SU-DHL-6 (cell line): ENCODE measurements at regions not wholly inside any gene's neighbourhood (a gene's known extent, or its start where the extent isn't known, plus 50 kb on each side); places are given as distances from the start of the nearest gene placed in this dataset.

Experiments
- EZH2phosphoT487 ChIP-seq: fragments of 200-600 bp; sonication (generic), shearing (Covaris generic); conservative IDR thresholded peaks from 2 replicates; pipeline ENCODE4 v1.6.1; 2018; ENCODE audit warnings: mild to moderate bottlenecking, antibody characterized with exemption, low read length, moderate library complexity, mixed read lengths
- TF ChIP-seq, protein P1 (sequence below): fragments of 200-600 bp; sonication (generic); IDR thresholded peaks from one replicate; pipeline ENCODE4 v1.5.1; 2017; ENCODE audit warnings: antibody characterized with exemption, mild to moderate bottlenecking, low read length, moderate library complexity; ENCODE audit not compliant: insufficient read depth, poor library complexity, severe bottlenecking

DNA sequence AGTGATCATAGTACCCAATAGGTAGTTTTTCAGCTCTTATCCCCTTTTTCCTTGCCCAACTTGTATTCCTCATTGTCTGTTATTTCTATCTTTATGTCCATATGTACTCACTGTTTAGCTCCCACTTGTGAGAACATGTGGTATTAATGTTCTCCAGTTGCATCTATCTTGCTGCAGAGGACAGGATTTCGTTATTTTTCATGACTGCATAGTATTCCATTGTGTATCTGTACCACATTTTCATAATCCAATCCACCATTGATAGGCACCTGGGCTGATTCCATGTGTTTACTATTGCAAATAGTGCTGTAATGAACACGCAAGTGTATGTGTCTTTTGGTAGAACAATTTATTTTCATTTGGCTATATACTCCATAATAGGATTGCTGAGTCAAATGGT is 819.5 kb upstream of the ADGRB3 start:
- TF ChIP-seq, protein P1, sequence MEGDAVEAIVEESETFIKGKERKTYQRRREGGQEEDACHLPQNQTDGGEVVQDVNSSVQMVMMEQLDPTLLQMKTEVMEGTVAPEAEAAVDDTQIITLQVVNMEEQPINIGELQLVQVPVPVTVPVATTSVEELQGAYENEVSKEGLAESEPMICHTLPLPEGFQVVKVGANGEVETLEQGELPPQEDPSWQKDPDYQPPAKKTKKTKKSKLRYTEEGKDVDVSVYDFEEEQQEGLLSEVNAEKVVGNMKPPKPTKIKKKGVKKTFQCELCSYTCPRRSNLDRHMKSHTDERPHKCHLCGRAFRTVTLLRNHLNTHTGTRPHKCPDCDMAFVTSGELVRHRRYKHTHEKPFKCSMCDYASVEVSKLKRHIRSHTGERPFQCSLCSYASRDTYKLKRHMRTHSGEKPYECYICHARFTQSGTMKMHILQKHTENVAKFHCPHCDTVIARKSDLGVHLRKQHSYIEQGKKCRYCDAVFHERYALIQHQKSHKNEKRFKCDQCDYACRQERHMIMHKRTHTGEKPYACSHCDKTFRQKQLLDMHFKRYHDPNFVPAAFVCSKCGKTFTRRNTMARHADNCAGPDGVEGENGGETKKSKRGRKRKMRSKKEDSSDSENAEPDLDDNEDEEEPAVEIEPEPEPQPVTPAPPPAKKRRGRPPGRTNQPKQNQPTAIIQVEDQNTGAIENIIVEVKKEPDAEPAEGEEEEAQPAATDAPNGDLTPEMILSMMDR, result no peak
- TF ChIP-seq EZH2phosphoT487, result no peak
